Parathyroid adenoma (tissue), 2 donors: ENCODE measurements at regions not wholly inside any gene's neighbourhood (a gene's known extent, or its start where the extent isn't known, plus 50 kb on each side); places are given as distances from the start of the nearest gene placed in this dataset.

Source experiments
- H2AFZ ChIP-seq: fragments of 300-600 bp; sonication (generic); one replicate; pipeline ENCODE4 v1.7.0; 2017; ENCODE audit warnings: antibody characterized with exemption, mild to moderate bottlenecking
- H3K27ac ChIP-seq: fragments of 300-600 bp; sonication (generic); one replicate; pipeline ENCODE4 v1.7.0; 2017
- H3K27me3 ChIP-seq: fragments of 300-600 bp; sonication (generic); one replicate; pipeline ENCODE4 v1.7.0; 2017; ENCODE audit warnings: low read length; ENCODE audit not compliant: control insufficient read depth, insufficient read depth
- H3K36me3 ChIP-seq: fragments of 300-600 bp; sonication (generic); one replicate; pipeline ENCODE4 v1.7.0; 2017; ENCODE audit warnings: low read length; ENCODE audit not compliant: control insufficient read depth, insufficient read depth
- H3K4me1 ChIP-seq: fragments of 300-600 bp; sonication (generic); one replicate; pipeline ENCODE4 v1.7.0; 2017; ENCODE audit warnings: control low read depth
- H3K4me2 ChIP-seq: fragments of 300-600 bp; sonication (generic); one replicate; pipeline ENCODE4 v1.7.0; 2017; ENCODE audit warnings: low read length
- H3K4me3 ChIP-seq: fragments of 300-600 bp; sonication (generic); one replicate; pipeline ENCODE4 v1.7.0; 2017; ENCODE audit warnings: low read depth, low read length
- H3K79me2 ChIP-seq: fragments of 300-600 bp; sonication (generic); one replicate; pipeline ENCODE4 v1.7.0; 2017; ENCODE audit warnings: control low read depth
- H3K9ac ChIP-seq: fragments of 300-600 bp; sonication (generic); one replicate; pipeline ENCODE4 v1.7.0; 2017; ENCODE audit warnings: mild to moderate bottlenecking
- H3K9me3 ChIP-seq: fragments of 300-600 bp; sonication (generic); one replicate; pipeline ENCODE4 v1.7.0; 2017; ENCODE audit warnings: low read length; ENCODE audit not compliant: control insufficient read depth
- CTCF ChIP-seq: fragments of 300-600 bp; sonication (generic); IDR thresholded peaks from one replicate; pipeline ENCODE4 v1.7.0; 2017; ENCODE audit warnings: antibody characterized with exemption, mild to moderate bottlenecking
- donor health status: primary hyperparathyroidism.

DNA sequence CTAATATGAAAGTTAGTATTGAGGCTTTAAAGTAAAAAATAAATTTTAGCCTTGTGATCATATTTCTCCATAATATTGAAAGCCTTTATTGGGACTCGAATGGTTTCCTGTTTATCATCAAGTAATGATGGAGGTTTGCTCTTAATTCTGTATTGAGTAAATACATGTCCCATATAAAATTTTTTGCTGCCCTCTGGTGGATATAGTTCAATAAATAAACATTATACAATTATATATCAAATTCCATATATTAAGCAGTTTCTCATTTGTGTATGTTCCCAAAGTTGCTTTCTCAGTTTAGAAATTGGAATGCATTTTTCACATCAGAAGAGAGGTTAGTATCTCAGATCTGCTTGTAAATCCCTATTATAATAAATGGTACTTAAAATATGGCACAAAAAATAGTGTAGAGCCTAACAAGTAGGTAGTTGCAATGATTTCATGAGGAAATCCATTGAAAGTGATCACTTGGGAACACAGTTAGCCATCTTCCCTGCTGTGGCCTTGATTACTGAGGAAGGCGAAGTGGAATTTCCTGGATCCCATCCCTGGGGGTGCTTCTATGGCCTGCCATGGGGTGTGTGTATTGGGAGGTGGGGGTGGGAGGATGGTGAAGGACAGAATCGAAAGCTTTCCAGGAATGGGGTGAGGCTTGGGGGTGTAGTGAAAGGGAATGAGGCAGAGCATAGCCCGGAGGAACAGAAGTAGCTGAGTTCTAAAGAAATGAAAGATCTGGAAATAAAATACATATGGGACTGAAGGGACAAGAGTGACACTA is 84.1 kb upstream of the C21orf91 start:
- no peak overlapping the region for H3K4me2 ChIP-seq
- no peak overlapping the region for H3K27ac ChIP-seq
- H3K9ac ChIP-seq: no peak overlapping the region
- no peaks in the 10 kb centered on the region for H3K27me3 ChIP-seq
- H3K9me3 ChIP-seq: no peaks in the 10 kb centered on the region
- TF ChIP-seq CTCF: no peak
- H3K79me2 ChIP-seq: no peaks in the 10 kb centered on the region
- no peaks in the 10 kb centered on the region for H3K4me1 ChIP-seq
- no peaks in the 10 kb centered on the region for H3K36me3 ChIP-seq
- no peak overlapping the region for H3K4me3 ChIP-seq
- H2AFZ ChIP-seq: no peak overlapping the region

- Histone ChIP-seq H3K4me1 (no peaks in the 10 kb centered on the region), H3K27me3 (no peaks in the 10 kb centered on the region), H3K9me3 (no peaks in the 10 kb centered on the region), H3K27ac (no peak overlapping the region), H3K4me2 (no peak overlapping the region), H3K79me2 (no peaks in the 10 kb centered on the region), H3K36me3 (no peaks in the 10 kb centered on the region), H3K4me3 (no peak overlapping the region), H2AFZ (no peak overlapping the region), H3K9ac (no peak overlapping the region)
- TF ChIP-seq CTCF: no peak
These were observed 82.4 kb upstream of the C21orf91 start for GRCh38 chr21:17901458-17902079.

- Histone ChIP-seq H3K4me3 (no peak overlapping the region), H3K9ac (no peak overlapping the region), H3K27ac (no peak overlapping the region), H3K4me1 (no peaks in the 10 kb centered on the region), H3K27me3 (no peaks in the 10 kb centered on the region), H3K9me3 (no peaks in the 10 kb centered on the region), H3K79me2 (no peaks in the 10 kb centered on the region), H3K36me3 (no peaks in the 10 kb centered on the region), H2AFZ (no peak overlapping the region), H3K4me2 (no peak overlapping the region)
- no peak for TF ChIP-seq CTCF
These were observed 81.8 kb upstream of the C21orf91 start for GRCh38 chr21:17900990-17901385.

GRCh38 chr21:17900281-17900989 is 81.3 kb upstream of the C21orf91 start:
- Histone ChIP-seq H2AFZ (no peak overlapping the region), H3K4me1 (no peaks in the 10 kb centered on the region), H3K27ac (no peak overlapping the region), H3K4me2 (no peak overlapping the region), H3K9ac (no peak overlapping the region), H3K79me2 (no peaks in the 10 kb centered on the region), H3K36me3 (no peaks in the 10 kb centered on the region), H3K27me3 (no peaks in the 10 kb centered on the region), H3K4me3 (no peak overlapping the region), H3K9me3 (no peaks in the 10 kb centered on the region)
- TF ChIP-seq CTCF: no peak
